ENCODE measurements at regions not wholly inside any gene's neighbourhood (a gene's known extent, or its start where the extent isn't known, plus 50 kb on each side); places are given as distances from the start of the nearest gene placed in this dataset.

DNA sequence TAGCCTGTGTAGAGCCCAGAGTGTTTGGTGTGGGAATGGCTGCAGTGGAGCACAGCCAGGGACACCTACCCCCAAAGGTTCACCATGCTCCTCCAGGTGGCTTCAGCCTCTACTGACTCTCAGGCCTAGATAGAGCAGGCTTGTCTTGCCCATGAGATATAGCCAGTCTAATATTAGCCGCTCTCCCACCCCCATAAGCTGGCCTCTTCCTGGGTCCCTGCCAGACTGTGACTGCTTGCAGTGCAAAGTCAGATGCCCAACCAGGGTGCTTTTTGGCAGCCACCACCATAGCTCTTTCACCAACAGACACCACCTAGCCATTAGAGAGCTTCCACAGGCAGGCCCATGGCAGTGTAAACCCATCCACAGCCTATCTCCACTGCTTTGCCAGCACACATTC, 405.3 kb downstream of the MBD2 start:
- TF ChIP-seq, protein P1, sequence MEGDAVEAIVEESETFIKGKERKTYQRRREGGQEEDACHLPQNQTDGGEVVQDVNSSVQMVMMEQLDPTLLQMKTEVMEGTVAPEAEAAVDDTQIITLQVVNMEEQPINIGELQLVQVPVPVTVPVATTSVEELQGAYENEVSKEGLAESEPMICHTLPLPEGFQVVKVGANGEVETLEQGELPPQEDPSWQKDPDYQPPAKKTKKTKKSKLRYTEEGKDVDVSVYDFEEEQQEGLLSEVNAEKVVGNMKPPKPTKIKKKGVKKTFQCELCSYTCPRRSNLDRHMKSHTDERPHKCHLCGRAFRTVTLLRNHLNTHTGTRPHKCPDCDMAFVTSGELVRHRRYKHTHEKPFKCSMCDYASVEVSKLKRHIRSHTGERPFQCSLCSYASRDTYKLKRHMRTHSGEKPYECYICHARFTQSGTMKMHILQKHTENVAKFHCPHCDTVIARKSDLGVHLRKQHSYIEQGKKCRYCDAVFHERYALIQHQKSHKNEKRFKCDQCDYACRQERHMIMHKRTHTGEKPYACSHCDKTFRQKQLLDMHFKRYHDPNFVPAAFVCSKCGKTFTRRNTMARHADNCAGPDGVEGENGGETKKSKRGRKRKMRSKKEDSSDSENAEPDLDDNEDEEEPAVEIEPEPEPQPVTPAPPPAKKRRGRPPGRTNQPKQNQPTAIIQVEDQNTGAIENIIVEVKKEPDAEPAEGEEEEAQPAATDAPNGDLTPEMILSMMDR (IDR thresholded peaks at IDR 0.05): no peak
- TF ChIP-seq POLR2A (IDR thresholded peaks at IDR 0.05): no peak

Measured in thyroid gland (tissue), 4 donors.